ENCODE measurements at regions not wholly inside any gene's neighbourhood (a gene's known extent, or its start where the extent isn't known, plus 50 kb on each side); places are given as distances from the start of the nearest gene placed in this dataset.

- no peak for DNase-seq (ENCODE audit: low read depth)
Observed at GRCh38 chr15:62607114-62607462, 435.5 kb upstream of the TPM1 start.

GRCh38 chr15:62607643-62608042 lies 434.9 kb upstream of the TPM1 start:
- peak; percentile 80 for DNase-seq (ENCODE audit: low read depth)

GRCh38 chr15:62608369-62608768 lies 434.2 kb upstream of the TPM1 start:
- DNase-seq (ENCODE audit: low read depth): no peak

GRCh38 chr15:62610265-62610869 lies 432.2 kb upstream of the TPM1 start:
- DNase-seq (ENCODE audit: low read depth): no peak

- DNase-seq (ENCODE audit: low read depth): no peak
Observed at GRCh38 chr15:62611002-62611401, 431.5 kb upstream of the TPM1 start.

GRCh38 chr15:62612183-62612733 lies 430.3 kb upstream of the TPM1 start:
- no peak for DNase-seq (ENCODE audit: low read depth)

- no peak for DNase-seq (ENCODE audit: low read depth)
Observed at GRCh38 chr15:62612771-62613170, 429.8 kb upstream of the TPM1 start.

GRCh38 chr15:62616746-62617145 lies 425.8 kb upstream of the TPM1 start:
- no peak for DNase-seq (ENCODE audit: low read depth)

GRCh38 chr15:62617741-62618140 lies 424.8 kb upstream of the TPM1 start:
- no peak for DNase-seq (ENCODE audit: low read depth)

GRCh38 chr15:62618432-62618831 lies 424.1 kb upstream of the TPM1 start:
- DNase-seq (ENCODE audit: low read depth): peak; percentile 78

- DNase-seq (ENCODE audit: low read depth): no peak
Observed at GRCh38 chr15:62618846-62619504, 423.6 kb upstream of the TPM1 start.

GRCh38 chr15:62619526-62619925 lies 423.0 kb upstream of the TPM1 start:
- DNase-seq (ENCODE audit: low read depth): no peak

- no peak for DNase-seq (ENCODE audit: low read depth)
Observed at GRCh38 chr15:62622775-62623174, 419.8 kb upstream of the TPM1 start.

- DNase-seq (ENCODE audit: low read depth): peak; percentile 72
Observed at GRCh38 chr15:62624547-62625378, 417.8 kb upstream of the TPM1 start.

GRCh38 chr15:62625429-62626033 lies 417.0 kb upstream of the TPM1 start:
- no peak for DNase-seq (ENCODE audit: low read depth)

- no peak for DNase-seq (ENCODE audit: low read depth)
Observed at GRCh38 chr15:62626903-62627302, 415.6 kb upstream of the TPM1 start.

- DNase-seq (ENCODE audit: low read depth): no peak
Observed at GRCh38 chr15:62631076-62631724, 411.3 kb upstream of the TPM1 start.

GRCh38 chr15:62636823-62637573 lies 405.5 kb upstream of the TPM1 start:
- DNase-seq (ENCODE audit: low read depth): no peak

- no peak for DNase-seq (ENCODE audit: low read depth)
Observed at GRCh38 chr15:62637574-62637897, 405.0 kb upstream of the TPM1 start.

GRCh38 chr15:62637950-62638619 lies 404.5 kb upstream of the TPM1 start:
- DNase-seq (ENCODE audit: low read depth): no peak

Measured in LHCN-M2 (cell line).